ENCODE measurements at regions not wholly inside any gene's neighbourhood (a gene's known extent, or its start where the extent isn't known, plus 50 kb on each side); places are given as distances from the start of the nearest gene placed in this dataset.

GRCh38 chr10:78197628-78198272 is 164.1 kb downstream of the RPS24 start:
- no peak for DNase-seq (ENCODE audit: low read depth)
- TF ChIP-seq, protein P1, sequence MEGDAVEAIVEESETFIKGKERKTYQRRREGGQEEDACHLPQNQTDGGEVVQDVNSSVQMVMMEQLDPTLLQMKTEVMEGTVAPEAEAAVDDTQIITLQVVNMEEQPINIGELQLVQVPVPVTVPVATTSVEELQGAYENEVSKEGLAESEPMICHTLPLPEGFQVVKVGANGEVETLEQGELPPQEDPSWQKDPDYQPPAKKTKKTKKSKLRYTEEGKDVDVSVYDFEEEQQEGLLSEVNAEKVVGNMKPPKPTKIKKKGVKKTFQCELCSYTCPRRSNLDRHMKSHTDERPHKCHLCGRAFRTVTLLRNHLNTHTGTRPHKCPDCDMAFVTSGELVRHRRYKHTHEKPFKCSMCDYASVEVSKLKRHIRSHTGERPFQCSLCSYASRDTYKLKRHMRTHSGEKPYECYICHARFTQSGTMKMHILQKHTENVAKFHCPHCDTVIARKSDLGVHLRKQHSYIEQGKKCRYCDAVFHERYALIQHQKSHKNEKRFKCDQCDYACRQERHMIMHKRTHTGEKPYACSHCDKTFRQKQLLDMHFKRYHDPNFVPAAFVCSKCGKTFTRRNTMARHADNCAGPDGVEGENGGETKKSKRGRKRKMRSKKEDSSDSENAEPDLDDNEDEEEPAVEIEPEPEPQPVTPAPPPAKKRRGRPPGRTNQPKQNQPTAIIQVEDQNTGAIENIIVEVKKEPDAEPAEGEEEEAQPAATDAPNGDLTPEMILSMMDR (IDR thresholded peaks at IDR 0.05; ENCODE audit: insufficient read depth, low read length, poor library complexity, severe bottlenecking), result no peak
- Histone ChIP-seq H3K4me3 (ENCODE audit: low read depth, low read length) (no peak overlapping the region), H3K36me3 (ENCODE audit: control insufficient read depth, insufficient read depth, low read length) (no peaks in the 10 kb centered on the region), H3K27me3 (ENCODE audit: control insufficient read depth, insufficient read depth, low read length) (peaks cover 19% of the 10 kb centered on the region)

DNA sequence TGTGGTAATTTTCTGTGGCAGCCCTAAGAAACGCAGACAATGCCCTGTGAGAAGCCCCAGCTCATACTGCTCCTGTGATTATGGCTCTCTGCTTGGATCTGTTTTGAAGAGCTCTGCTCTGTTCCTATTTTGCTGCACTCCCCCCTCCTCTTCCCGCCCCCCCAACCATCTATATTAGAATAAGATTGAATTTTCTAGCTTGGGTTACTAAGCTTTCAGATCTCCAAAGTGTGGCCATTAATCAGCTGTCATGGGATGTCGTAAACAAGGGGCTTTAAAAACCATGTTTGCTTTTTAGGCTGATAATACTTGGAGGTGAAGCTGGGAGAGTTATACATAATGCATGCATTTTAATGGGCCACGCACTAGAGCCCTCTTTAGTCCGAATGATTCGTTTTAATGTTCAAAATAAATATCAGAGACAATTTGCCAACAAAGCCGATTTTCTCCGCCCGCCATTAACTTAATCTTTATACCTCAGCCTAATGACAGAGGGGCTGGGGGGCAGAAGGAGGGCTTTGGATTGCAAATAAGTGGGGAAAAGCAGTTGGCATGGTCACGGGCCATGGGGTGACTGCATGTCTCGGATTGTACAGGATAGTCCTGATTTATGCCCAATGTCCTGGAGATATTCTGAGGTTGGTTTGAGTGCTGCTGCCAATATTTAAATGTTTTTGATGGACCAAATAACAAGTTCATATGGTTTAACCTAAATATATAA is 165.5 kb downstream of the RPS24 start:
- no peak for DNase-seq (ENCODE audit: low read depth)

DNA sequence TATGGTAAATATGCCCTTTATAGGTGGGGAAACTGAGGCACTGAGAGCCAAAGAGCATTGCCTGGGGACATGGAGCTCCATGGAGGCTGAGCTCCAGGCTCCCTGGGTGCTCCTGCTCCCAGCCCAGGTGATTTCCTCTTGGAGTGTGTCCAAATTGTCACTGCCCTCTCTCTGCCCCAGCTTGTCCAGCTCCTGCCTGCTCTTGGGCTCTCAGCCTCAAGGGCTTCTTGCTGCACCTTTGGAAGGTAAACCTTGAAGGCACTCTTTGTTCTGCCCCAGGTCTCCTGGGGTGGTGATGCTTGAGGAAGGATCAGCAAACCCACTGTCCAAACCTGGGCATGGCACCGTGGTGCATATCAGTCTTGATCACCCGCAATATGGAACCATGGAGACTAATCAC is 166.1 kb downstream of the RPS24 start:
- TF ChIP-seq, protein P1 (IDR thresholded peaks at IDR 0.05; ENCODE audit: insufficient read depth, low read length, poor library complexity, severe bottlenecking), result no peak

More for the DNA sequence above, 165.5 kb downstream of the RPS24 start:
- Histone ChIP-seq H3K4me3 (ENCODE audit: low read depth, low read length) (no peak overlapping the region), H3K27me3 (ENCODE audit: control insufficient read depth, insufficient read depth, low read length) (peaks cover 19% of the 10 kb centered on the region), H3K36me3 (ENCODE audit: control insufficient read depth, insufficient read depth, low read length) (no peaks in the 10 kb centered on the region)
- TF ChIP-seq, protein P1 (IDR thresholded peaks at IDR 0.05; ENCODE audit: insufficient read depth, low read length, poor library complexity, severe bottlenecking), result no peak

GRCh38 chr10:78200686-78201085 is 167.0 kb downstream of the RPS24 start:
- Histone ChIP-seq H3K36me3 (ENCODE audit: control insufficient read depth, insufficient read depth, low read length) (no peaks in the 10 kb centered on the region), H3K27me3 (ENCODE audit: control insufficient read depth, insufficient read depth, low read length) (peaks cover 17% of the 10 kb centered on the region), H3K4me3 (ENCODE audit: low read depth, low read length) (no peak overlapping the region)
- TF ChIP-seq, protein P1 (IDR thresholded peaks at IDR 0.05; ENCODE audit: insufficient read depth, low read length, poor library complexity, severe bottlenecking), result no peak
- DNase-seq (ENCODE audit: low read depth), result no peak

More for the DNA sequence above, 166.1 kb downstream of the RPS24 start:
- H3K4me3 ChIP-seq (ENCODE audit: low read depth, low read length), result no peak overlapping the region
- no peaks in the 10 kb centered on the region for H3K36me3 ChIP-seq (ENCODE audit: control insufficient read depth, insufficient read depth, low read length)
- DNase-seq (ENCODE audit: low read depth), result no peak
- H3K27me3 ChIP-seq (ENCODE audit: control insufficient read depth, insufficient read depth, low read length), result peaks cover 18% of the 10 kb centered on the region

DNA sequence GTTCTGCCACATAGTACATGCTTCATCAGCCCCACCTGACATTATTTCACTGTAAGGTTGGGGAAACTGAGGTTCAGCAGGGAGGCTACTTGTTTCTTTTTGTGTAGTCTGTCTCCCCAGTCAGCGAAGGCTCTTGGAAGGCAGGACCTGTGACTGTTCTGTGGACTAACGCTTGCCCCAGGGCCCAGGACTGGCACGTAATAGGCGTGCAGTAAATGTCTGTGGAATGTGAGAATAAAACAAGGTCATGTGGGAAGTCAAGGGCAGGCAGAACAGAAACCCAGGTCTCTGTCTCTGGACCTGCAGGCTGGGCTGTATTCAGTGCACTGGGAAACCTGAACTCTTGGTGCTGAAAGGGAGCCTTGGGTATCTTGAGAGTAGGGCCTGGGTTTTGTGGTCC is 168.7 kb downstream of the RPS24 start:
- Histone ChIP-seq H3K27me3 (ENCODE audit: control insufficient read depth, insufficient read depth, low read length) (peaks cover 10% of the 10 kb centered on the region), H3K4me3 (ENCODE audit: low read depth, low read length) (no peak overlapping the region), H3K36me3 (ENCODE audit: control insufficient read depth, insufficient read depth, low read length) (no peaks in the 10 kb centered on the region)
- DNase-seq (ENCODE audit: low read depth), result no peak
- TF ChIP-seq, protein P1 (IDR thresholded peaks at IDR 0.05; ENCODE audit: insufficient read depth, low read length, poor library complexity, severe bottlenecking), result no peak
